ENCODE measurements at regions not wholly inside any gene's neighbourhood (a gene's known extent, or its start where the extent isn't known, plus 50 kb on each side); places are given as distances from the start of the nearest gene placed in this dataset.
"Not testable (repeated sequence)": the region's sequence is repeated elsewhere in the genome, so short reads cannot be mapped to it uniquely, and the experiment has no call there.

DNA sequence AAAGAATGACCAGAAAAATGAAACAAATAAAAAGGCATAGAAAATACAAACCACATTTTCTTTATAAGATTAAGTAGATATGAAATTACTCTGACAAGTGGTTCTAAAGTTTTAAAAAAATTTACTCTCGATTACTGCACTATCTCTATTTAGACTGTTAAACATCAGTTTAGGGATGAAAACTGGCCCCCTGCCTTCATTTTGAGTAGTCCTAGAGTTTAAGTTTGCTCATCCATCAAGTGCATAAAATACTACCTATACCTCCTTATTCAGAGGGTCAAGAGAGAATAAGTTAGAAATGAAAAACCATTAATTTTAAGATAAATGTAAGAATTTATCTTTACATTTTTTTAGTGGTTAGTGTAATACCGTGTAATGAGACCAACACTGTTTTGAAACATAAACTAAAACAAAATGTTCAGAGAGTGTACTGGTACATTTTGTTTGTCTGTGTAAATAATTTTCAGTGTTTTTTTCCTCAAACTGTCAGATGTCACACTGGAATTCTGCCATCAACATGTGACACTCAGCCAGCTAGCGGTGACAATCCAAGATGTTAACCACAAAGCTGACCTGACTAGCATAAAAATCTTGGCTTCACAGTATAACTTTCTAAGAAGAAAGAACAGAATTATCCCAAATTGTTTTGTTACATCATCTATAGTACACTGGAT is 184.8 kb upstream of the PCDH20 start:
- no peak for DNase-seq

GRCh38 chr13:61592489-61592888 is 176.8 kb upstream of the PCDH20 start:
- DNase-seq, result no peak

GRCh38 chr13:61575973-61576372 is 160.3 kb upstream of the PCDH20 start:
- no peak for DNase-seq

GRCh38 chr13:61563645-61564044 is 148.0 kb upstream of the PCDH20 start:
- no peak for DNase-seq

GRCh38 chr13:61546911-61547310 is 131.3 kb upstream of the PCDH20 start:
- DNase-seq, result no peak

- DNase-seq, result no peak
Observed at GRCh38 chr13:61546413-61546812, 130.8 kb upstream of the PCDH20 start.

DNA sequence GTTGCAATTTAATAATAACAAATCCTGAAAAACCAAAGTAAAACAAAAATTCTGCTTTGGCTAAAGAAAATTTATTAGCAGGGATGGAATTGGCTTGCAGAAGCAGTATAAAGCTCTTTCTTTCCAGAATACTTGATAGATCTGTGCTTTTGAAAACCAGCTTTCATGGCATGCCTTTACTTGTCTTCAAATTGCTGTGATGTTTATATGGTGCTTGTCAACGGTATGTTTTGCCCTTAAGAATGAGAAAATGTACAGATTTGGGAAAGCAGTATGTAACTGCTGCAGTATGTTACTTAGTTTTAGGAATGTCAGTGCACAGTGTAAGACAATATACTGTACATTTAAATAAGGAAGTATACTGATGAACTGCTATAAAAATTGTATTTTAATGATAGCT is 120.8 kb upstream of the PCDH20 start:
- DNase-seq, result no peak

DNA sequence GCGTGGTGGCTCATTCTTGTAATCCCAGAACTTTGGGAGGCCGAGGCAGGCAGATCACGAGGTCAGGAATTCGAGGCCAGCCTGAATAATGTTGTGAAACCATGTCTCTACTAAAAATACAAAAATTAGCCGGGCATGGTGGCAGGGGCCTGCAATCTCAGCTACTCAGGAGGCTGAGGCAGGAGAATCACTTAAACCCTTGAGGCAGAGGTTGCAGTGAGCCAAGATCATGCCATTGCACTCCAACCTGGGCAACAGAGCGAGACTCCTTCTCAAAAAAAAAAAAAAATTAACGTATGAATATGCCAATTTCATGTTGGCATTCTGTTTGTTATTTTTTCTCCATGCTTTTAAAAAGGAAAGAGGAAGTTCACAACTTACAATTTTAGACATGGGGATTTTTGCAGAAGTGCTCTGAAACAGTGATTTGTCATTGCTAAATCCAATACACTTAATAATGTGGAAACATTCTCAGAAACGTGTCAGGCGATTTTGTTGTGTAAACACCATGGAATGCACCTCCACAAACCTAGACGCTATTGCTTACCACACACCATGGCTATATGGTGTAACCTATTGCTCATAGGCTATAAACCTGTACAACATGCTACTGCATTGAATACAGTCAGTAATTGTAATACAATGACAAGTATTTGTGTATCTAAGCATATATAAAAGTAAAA is 115.9 kb upstream of the PCDH20 start:
- DNase-seq, result no peak

DNA sequence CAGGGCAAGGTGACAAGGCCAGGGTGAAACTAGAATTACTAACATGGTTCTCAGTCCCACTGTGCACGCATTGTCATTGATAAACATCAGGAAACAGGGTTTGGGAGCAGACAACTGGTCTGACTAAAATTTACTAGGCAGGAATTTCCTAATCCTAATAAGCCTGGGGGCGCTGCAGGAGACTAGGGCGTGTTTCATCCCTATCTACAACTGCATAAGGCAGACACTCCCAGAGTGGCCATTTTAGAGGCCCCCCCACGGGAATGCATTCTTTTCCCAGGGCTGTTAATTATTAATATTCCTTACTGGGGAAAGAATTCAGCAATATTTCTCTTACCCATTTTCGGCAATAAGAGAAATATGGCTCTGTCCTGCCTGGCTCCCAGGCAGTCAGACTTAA is 103.6 kb upstream of the PCDH20 start:
- DNase-seq, result not testable (repeated sequence)

- no peak for DNase-seq
Observed at GRCh38 chr13:61508936-61509335, 93.3 kb upstream of the PCDH20 start.

DNA sequence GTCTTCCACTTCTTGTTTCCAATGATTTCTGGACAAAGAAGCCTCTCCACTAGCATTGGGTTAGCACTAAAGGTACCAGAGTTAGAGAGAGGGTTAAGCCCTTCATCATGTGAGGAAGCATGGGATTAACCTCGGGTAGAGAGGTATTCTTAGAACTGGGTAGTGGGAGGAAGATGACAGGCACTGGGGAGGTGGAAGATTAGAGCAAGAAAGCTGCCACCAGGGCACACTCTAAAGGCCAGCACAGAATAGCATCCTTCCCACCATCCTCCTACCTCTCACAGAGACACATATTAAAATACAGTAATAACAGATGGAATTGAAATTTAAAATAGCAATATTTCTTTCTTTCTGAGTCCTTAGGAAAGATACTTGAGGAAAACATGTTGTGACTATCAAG is 84.5 kb upstream of the PCDH20 start:
- no peak for DNase-seq

- no peak for DNase-seq
Observed at GRCh38 chr13:61495648-61496047, 80.0 kb upstream of the PCDH20 start.

- not testable (repeated sequence) for DNase-seq
Observed at GRCh38 chr13:61493556-61493955, 77.9 kb upstream of the PCDH20 start.

GRCh38 chr13:61486496-61486895 is 70.8 kb upstream of the PCDH20 start:
- no peak for DNase-seq

DNA sequence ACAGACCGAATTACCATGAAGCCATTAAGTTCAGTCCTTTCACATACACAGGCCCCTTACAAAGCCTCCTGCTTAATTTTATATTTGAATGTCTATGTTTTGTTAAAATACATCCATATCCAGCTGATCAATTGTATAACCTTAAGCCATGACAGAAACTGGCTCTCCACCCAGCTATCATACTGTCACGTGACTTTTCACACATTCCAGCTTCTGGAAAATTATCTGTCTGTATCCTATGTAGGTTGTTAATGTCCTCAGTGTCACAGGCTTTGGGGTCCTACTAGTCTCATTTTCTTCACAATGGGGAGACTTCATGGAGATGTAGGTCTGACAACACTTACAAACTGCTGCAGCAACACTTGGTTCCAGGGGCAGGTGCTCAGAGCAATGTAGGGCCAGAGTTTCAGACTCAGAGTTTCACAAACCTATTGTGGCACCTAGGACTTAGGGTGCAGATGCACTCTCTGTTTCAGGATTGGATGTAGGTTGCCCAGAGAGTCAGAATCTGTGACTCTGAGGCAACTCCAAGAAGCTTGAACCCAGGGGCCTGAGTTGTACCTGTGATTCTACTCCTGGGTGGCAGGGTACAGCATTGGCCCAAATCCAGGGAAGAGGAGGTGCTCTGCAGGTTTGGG is 69.6 kb upstream of the PCDH20 start:
- DNase-seq, result no peak

DNA sequence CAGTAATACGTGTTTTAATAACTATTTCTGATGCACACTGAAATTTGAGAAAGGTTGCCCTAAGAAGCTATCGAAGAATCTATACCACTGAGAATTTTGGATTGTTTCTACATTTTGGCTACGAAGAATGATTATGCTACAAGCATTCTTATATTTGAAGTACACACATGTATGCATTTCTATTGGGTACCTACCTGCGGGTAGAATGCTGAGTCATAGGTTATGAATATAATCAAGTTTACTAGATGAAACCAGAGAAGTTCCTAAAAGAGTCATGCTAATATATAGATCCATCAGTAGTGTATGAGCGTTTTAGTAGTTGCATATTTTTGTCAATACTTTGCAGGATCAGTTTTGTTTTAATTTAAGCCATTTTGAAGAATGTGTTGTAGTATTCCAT is 62.0 kb upstream of the PCDH20 start:
- no peak for DNase-seq

- no peak for DNase-seq
Observed at GRCh38 chr13:61470786-61471185, 55.1 kb upstream of the PCDH20 start.

DNA sequence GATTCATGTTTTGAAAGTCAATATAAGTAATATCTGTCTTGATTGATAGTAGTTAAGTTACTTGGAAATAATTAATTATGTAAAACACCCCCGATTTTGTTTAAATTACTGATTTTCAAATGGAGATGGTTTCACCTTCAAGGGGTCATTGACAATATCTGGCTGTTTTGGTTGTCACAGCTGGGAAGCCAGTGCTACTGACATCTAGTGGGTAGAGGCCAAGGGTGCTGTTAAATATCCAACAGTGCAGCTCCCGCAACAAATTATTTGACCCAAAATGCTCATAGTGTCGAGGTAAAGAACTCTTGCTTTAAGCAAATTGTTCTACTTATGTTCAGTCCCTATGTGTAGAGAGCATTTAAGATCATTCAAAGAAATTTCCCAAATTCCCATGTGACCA is 50.6 kb upstream of the PCDH20 start:
- DNase-seq, result no peak

Data from CD4-positive, alpha-beta T cell treated with Interleukin-12 subunit alpha and Interleukin-12 subunit beta, for 1 hour (primary cell).